SW480 (cell line): ENCODE measurements at regions not wholly inside any gene's neighbourhood (a gene's known extent, or its start where the extent isn't known, plus 50 kb on each side); places are given as distances from the start of the nearest gene placed in this dataset.

Experiments
- DNase-seq: peaks from one replicate; pipeline ENCODE4 v3.0.0-alpha.2; 2016; ENCODE audit warnings: low spot score

DNA sequence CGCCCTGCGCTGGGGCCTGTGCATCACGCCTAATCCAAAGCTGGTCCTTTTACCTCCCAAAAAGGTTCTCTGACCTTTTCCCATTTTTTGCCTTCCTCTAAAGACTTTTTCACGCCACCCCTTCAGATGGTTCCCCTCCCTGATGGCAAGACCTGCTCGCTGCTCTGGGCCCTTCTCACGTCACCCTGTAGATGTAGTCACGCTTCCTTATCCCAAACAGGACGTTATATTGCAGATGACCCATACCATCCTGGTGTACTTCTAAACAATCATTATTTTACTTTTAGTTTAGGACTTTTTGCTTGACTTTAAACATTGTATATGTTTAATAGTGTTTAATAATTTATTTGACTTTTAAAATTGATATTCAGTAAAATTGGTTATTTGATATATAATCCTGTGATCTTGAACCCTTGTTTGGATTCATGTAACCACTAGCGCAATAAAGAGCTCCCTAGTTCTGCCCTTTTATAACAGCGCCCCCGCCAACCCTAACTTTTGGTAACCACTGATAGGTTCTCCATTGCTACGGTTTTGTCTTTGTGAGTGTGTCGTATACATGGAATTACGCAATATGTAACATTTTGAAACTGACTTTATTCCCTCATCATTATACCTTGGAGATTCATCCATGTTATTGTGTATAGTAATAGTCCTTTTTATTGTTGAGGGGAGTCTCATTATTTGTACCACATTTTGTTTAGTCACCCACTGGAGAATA, 159.0 kb upstream of the CHRNA7 start:
- DNase-seq: no peak

DNA sequence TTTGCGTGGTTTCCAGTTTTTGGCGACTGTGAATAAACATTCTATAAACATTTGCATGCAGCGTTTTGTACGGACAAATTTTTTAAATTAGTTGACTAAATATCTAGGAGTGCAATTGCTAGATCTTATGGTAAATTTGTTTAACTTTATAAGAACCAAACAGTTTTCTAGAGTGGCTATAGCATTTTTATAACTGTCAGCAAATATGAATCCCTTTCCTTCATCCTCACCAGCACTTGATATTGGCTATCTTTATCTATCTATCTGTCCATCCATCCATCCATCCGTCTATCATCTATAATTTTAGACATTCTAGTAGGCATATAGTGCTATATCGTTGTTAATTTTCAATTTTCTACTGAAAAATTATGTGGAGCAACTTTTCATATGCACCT, 158.4 kb upstream of the CHRNA7 start:
- no peak for DNase-seq

DNA sequence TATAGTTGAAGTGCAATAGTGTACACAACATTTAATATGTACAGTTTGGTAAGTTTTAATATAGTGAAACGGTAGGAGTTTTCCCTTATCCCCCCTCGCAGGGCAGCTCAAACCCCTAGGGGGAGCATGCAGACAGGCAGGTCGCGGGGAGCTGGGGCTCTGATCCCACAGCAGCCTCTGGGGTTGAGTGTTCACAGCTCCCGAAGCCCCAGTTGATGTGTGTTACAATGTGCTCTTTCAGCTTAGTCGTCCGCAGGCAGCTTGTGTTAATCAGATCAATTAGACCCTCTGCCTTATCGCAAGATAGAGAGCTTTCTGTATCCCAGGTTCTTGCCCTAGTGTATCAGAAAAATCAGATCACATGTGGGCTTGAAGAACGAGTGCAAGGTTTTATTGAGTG, 143.1 kb upstream of the CHRNA7 start:
- DNase-seq: no peak

DNA sequence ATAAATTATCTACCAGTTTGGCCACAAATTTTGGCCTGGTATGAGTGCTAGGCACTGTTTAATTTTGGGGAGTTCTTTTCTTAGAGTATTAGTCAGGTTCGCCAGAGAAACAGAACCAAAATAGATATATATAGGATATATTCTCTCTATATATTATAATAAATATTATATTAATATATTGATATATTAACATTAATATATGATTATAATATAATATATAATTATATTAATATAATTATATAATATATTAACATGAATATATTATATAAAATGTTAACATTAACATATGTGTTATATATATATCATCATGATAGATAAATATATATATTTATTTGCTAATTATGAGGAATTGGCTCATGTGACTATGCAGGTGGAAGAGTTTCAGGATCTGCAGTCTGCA, 137.8 kb upstream of the CHRNA7 start:
- no peak for DNase-seq

DNA sequence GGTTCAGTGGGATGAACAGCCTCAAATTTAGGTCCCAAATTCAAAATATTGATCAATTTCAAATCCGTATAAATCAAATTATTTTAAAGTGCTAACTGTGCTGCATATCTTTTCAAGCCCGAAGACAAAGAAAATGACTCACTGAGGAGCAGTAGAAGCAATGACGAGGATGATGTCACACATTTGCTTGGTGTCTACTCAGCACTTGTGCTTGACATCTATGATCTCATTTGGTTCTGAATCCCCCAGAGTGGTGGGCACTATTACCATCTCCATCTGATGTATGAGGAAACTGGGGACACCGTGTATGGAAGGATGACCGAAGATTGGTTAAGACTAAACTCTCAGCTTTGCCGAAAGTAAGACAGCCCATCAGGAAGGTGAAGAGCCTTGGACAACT, 136.5 kb upstream of the CHRNA7 start:
- no peak for DNase-seq

DNA sequence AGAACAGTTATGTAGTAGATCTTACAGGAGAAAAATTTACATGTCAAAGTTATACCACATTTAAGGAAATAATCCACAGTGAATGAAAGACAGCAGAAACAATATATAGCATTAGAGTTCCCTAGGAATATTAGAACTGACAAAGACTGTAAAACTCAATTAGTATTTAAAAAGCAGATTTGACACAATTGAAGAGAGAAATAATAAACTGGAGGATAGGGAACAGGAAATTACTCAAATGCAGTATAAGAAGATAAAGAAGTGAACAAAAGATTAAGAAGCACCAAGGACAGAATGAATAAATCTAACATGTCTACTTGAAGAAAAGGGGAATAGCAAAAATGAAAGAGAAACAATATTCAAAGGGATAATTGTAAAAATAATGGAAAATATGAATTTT, 132.6 kb upstream of the CHRNA7 start:
- no peak for DNase-seq

DNA sequence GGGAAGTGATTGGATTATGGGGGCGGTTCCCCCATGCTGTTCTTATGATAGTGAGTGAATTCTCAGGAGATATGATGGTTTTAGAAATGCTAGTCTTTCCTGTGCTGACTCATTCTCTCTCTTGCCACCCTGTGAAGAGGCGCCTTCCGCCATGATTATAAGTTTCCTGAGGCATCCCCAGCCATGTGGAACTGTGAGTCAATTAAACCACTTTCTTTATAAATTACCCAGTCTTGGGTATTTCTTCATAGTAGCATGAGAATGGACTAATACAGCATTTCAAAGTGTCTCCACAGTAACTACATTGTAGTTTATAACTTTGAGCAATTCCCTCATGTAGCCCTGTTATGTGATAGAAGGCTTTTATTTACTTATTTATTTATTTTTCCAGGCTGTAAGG, 128.8 kb upstream of the CHRNA7 start:
- no peak for DNase-seq

DNA sequence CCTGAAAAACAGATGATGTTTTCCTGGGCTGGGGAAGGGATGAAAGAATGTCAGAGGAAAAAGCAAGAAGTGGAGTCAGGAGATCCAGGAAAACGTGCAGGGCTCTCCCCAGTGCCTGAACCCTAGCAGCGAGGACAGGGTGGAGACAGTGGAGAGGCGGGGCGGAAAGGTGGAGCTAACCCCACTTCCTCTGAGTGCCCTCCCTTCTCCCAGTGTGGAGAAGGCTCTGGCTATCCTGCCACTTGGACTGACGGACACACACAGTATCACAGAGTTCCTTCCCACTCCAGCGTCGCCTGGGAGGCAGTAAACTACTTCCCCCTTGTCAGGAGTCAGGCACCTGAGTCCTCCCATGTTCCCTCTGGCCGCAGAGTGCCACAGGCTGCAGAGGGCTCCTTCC, 125.3 kb upstream of the CHRNA7 start:
- peak; percentile 2 for DNase-seq

DNA sequence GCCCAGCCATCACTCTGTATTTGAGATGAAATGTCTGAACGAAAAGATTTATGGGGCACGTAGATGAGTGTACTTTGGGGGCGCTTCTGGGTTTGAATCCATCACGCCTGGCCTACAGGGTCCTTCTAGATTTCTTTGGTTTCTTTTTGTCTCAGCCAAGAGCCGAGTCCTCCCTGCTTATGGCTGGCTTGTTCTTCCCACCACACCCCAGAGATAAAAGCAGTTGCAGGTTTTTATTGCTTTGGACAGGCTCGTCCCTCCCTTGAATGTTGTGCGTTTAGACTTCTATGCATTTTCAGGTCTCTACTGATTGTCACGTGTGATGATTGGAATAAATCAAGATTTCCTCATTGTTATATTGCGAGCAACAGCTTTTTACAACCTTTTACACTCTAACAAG, 104.8 kb upstream of the CHRNA7 start:
- DNase-seq: no peak

DNA sequence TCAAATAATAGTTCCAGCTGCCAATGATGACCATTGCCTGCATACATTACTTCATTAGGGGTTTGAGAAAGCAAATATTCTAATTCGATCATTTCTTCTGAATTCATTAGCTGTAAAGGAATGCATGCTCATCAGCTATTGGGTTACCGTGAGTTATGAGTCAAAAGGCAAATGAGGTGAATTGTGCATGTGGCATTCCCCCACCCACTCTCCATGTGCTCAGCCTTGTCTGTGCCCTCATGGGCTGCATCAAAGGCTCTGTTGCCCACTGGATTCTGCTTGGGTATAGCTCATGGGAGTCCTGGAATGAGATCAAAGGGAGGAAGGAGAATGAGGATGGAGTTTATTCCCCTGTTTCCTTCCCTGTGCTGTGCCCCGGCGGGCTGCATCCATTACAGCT, 99.3 kb upstream of the CHRNA7 start:
- peak; percentile 75 for DNase-seq

DNA sequence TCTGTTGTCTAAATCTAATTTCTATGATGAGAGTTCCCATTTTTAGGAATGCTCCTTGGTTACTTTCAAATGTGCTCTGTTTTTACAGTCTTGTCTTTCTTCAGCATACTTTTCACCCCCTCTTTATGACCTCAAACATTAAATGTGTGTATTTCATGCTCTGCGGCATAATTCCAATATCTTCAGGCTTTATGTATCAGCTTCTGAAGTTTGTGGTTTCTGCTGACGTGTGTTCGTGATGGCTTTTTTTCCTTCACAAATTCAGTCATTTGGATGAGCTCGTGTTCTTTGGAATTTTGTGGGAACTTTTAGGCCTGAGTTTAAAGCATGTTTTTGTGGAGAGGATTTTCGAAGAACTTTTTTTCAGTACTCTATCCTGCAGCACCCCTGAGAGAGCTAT, 97.7 kb upstream of the CHRNA7 start:
- no peak for DNase-seq

DNA sequence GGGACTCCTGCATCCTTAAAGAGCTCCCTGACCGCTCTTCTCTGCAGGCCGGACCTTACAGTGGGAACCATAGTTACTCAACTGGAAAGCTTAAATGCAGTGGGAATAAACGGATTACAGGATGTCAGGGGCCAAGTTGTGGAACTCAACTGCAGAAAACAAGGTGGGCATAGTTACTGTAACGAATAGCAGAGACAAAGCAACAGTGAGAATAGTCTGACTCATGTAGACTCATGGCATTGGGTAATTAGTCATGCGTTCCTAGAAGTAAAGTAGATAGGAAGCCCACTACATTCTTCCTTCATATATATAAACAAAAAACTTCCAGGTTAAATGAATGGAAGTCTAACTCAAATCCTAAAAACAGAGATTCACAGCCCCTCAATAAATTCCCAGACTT, 95.5 kb upstream of the CHRNA7 start:
- no peak for DNase-seq

DNA sequence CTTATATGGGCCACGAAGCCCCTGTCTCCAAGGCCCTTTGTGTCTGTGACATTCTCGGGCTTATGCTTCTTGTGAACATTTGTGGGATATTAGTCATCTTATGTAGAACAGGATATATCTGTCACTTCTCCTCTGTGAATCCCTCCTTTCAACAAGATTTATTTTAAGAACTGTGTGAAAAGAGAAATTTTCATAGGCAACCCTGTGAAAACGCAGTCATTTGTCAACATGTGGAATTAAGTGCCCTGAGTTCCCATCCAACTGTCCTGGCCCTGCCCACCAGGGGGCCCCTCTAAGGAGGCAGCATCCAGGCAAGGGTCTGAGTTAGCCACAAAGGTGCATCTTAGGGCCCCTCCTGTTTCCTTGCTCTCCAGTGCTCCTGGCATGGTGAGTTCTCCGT, 76.8 kb upstream of the CHRNA7 start:
- DNase-seq: no peak

DNA sequence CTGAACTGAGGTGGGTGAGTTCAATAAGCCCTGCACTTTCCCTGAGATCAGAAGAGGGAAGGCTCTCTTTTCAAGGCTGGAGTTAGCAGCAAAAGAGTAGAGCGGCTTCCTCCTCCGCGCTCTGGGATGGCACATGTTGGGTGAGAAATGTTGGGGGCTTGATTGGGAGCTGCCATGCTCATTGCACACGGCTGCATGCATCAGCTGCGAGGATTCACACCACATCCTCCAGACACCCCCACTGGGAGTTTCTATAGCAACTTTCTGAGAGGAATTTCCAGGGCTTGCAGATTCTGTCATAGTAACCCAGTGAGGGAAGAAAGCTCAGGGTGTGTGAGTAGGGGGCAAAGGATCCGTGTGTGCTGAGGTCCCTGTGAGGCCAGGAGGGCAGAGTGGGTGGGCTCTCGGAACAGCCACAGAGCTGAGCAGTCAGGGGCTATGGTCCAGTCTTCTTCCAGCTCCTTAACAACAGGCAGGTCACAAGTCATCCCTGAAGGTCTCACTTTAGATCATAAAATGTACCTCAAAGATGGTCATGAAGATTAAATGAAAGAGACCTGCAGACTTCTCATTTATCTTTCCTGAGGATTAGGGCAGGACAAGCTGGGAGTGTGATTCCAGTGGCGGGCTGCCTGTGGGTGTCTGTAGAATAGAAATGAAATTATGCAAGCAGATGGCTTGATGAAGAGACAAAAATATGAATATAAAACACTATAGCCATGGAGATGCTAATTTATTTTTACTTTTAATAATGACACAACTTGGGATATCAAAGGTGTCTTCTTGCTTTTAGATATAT, 75.7 kb upstream of the CHRNA7 start:
- DNase-seq: no peak

DNA sequence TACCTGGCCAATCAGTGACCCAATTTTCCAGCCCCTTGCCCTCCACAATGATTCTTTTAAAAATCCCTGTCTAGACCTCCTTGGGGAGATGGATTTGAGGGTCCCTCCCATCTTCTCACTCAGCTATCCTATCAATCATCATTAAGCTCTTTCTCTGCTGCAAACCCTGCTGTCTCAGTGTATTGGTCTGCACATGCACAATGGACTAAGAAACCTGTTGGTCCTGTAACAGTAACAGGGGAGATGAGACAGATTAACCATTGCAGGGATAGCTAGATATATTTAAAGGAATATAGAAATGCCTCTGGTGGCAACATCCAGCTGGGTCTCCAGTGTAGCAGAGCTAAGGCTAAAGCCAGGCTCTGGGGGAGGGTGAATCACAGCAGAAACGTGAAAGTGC, 74.6 kb upstream of the CHRNA7 start:
- no peak for DNase-seq

DNA sequence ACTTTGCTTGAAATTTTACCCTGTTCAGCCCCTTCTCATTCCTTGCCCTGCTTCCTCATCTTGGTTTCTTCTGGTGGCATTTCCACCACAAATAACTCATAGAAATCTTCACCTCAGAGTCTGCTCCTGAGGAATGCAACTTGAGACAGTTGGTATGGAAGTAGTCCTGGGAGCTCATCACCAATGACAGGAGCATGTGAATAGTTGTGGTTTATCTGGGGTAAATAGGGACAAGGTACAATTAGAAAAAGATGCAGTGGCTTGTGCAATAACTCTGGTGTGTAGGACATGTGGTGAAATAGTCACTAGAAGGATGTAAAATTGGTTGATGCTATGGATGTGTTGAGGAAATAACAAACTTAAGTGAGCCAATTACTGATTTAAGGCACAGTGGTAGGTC, 72.7 kb upstream of the CHRNA7 start:
- DNase-seq: no peak

DNA sequence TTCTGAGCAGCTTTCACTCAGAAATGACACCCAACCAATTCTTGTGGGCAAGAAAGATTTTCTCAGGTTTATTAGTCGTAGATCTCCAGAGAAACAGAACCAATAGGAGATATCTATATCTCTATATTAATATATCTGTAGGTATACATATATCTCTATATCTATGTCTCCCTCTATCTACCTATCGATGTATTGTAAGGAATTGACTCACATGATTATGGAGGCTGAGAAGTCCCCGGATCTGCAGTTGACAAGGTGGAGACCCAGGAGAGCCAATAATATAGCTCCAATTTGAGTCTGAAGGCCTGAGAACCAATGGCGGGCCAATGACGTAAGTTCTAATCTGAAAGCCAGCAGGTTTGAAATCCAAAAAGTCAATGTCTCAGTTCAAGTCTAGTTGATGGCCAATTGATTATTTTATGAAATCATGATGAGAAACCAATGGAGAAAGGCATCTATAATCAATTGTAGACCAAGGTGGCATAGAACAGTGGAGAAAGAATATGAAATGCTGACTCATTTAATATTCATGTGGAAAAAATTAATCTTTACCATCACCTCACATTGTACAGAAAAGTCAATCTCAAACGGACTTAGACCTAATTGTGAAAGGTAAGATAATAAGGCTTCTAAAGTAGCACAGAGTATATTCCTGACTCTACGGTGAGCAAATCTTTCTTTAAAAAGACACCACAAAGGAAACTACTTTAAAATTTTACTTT, 65.6 kb upstream of the CHRNA7 start:
- DNase-seq: no peak

DNA sequence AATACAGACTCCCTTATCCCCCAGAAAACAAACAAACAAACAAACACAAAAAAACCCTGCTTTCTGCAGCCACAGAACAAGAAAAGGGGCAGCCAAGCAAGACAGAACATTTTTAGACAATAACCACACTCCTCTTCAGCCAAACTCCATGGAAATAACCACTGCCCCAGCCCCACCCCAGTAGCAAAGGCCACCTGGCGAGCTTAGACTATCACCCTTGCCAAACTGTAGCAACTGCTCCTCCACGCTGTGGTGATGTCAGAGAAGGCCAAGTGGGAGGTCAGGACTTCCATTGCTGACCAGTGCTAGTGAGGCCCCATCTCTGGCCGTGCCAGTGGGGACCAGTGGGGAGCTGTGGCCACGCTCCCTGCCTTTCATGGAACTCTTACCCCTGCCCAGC, 60.3 kb upstream of the CHRNA7 start:
- DNase-seq: no peak

DNA sequence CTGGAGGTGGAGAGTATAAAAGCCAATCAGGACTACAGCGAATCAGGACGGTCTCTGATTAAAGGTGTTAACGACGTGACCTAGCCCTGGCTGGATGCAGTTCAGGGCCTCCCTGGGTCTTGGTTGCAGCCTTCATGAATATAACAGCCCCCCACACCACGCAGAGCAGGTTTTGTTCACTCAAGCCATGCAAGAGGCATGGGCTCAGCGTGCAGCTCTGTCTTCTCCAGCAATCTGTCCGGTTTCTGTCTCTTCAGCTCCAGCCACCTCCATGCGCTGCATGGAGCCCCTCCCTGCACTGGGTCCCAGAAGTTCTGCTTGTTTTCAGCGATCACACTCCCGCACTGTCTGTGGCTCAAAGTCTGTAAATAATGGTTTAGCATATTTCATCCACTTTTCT, 57.1 kb upstream of the CHRNA7 start:
- DNase-seq: no peak

DNA sequence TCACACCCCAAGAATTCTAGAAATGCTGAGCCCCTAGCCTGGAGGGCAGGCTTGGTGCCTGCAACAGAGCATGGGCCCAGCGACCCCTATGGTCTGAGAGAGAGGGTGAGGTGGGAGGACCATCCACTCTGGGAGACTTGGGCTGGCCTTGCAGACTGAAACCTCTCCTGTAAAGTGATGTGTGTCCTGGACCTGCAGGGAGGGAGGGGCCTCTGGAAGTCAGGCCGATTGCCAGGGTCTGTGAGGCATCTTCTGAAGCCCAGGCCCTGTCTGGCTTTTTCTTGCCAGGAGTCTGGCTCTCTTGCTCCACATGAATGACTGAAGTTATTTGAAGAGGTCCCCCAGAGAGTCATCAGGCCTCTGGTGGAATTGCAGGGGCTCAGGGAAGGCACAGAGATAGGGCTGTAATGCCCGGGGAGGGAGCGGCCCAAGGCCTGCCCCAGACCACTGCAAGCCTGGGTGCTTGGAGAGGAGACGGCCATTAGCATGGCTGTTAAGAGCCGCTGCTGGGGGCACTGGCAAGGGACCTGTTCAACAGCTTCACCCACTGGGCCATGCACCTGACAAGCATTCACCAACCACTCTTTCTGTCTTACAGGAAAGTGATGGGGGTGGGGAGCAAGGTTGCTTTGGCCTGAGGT, 56.0 kb upstream of the CHRNA7 start:
- no peak for DNase-seq

DNA sequence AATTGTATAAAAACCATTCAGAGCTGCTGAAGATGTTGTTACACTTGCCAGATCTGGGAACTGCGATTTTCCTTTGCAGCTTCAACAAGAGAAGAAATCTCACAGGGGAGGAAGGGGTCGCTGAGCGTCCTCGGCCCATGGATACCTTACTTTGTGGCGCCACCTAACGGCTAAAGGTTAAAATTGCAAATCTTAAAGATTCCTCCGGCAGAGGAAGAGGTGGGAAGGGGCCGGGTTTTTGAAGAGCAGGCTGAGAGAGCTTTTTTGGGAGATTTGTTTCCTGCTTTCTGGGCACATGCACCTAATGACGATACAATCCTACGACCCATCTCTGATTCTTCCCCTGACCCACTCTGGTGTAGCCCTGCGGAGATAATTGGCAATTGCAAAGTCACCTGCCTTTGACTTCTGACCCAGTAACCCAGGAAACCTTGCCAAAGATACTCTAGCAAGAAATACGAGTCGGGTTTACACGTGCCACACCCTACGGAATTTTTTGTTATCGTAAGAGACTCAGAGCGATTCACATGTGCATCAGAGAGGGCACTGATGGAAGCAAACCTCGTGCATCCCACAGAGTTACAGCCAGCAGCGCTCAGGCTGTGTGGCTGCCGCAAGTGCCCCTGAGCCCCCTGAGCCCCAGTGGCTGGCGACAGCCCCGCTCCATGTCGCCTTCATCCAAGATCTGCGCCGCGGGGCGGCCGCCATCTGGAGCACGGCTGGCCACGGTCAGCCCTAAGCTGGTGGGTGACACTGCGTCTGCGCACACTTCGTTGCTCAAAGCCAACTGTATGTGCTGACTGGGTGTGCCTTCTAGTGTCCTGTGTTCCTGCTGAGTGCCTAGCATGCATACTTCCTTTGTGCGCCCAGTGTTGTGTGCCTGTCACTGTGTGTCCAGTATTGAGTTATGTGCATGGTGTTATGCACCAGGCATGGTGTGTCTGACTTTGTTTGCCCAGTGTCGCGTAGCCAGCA, 55.2 kb upstream of the CHRNA7 start:
- DNase-seq: peak; percentile 42

DNA sequence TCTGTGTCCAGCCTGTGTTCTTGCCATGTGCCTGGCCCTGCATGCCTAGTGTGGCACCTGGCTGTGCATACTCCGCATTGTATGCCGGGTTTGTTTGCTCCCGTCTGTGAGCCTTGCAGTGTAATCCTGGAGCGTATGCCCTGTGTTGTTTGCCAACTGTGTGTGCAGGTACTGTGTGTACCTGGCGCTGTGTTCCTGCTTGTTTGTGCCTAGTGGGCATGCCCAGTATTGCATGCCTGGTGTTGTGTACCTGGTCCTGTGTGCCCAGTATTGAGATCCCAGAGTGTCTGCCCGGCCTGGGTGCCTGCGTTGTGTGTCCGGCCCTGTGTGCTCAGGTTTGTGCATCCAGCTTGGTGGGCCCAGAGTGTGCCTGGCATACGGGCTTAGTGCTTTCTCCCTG, 54.5 kb upstream of the CHRNA7 start:
- no peak for DNase-seq
